ENCODE measurements at regions not wholly inside any gene's neighbourhood (a gene's known extent, or its start where the extent isn't known, plus 50 kb on each side); places are given as distances from the start of the nearest gene placed in this dataset.

- Histone ChIP-seq H3K4me1 (peaks cover 25% of the 10 kb centered on the region), H3K9me3 (no peaks in the 10 kb centered on the region), H3K36me3 (replicated peaks in 1 of 2; ENCODE audit: insufficient read depth in 1 of 2, low read depth in 2 of 2) (no peaks in the 10 kb centered on the region), H3K4me3 (no peak overlapping the region), H3K27me3 (no peaks in the 10 kb centered on the region), H3K27ac (no peak overlapping the region)
- DNase-seq (no peak), ATAC-seq (no peak)
- intact Hi-C loops (cut with DNase I), result loop anchor here (10.0 kb wide), 1 partner anchor 179 kb away; no protein-coding TSS in a partner anchor
- no peak for TF ChIP-seq POLR2A (IDR thresholded peaks at IDR 0.05)
- TF ChIP-seq, protein P1, sequence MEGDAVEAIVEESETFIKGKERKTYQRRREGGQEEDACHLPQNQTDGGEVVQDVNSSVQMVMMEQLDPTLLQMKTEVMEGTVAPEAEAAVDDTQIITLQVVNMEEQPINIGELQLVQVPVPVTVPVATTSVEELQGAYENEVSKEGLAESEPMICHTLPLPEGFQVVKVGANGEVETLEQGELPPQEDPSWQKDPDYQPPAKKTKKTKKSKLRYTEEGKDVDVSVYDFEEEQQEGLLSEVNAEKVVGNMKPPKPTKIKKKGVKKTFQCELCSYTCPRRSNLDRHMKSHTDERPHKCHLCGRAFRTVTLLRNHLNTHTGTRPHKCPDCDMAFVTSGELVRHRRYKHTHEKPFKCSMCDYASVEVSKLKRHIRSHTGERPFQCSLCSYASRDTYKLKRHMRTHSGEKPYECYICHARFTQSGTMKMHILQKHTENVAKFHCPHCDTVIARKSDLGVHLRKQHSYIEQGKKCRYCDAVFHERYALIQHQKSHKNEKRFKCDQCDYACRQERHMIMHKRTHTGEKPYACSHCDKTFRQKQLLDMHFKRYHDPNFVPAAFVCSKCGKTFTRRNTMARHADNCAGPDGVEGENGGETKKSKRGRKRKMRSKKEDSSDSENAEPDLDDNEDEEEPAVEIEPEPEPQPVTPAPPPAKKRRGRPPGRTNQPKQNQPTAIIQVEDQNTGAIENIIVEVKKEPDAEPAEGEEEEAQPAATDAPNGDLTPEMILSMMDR (IDR thresholded peaks at IDR 0.05), result peak in 1 of 7 experiments; percentile 7
- WGBS, 2 donors, result 90 to 95% methylated on average over 4 of the region's 4 CpGs
Measured at GRCh38 chr2:43035922-43036321, 190.5 kb downstream of the ZFP36L2 start.

- Histone ChIP-seq H3K27ac (no peak overlapping the region), H3K4me3 (no peak overlapping the region), H3K9me3 (no peaks in the 10 kb centered on the region), H3K27me3 (no peaks in the 10 kb centered on the region), H3K4me1 (peaks cover 25% of the 10 kb centered on the region), H3K36me3 (replicated peaks in 1 of 2; ENCODE audit: insufficient read depth in 1 of 2, low read depth in 2 of 2) (no peaks in the 10 kb centered on the region)
- intact Hi-C loops (cut with DNase I), result loop anchor here (10.0 kb wide), 1 partner anchor 180 kb away; no protein-coding TSS in a partner anchor
- no peak for TF ChIP-seq POLR2A (IDR thresholded peaks at IDR 0.05)
- TF ChIP-seq, protein P1 (IDR thresholded peaks at IDR 0.05), result no peak
- peak in 1 of 4 donors; percentile 0 for DNase-seq
- no peak for ATAC-seq
- WGBS, 2 donors, result 90 to 95% methylated on average over 7 of the region's 7 CpGs
Measured at GRCh38 chr2:43034921-43035320, 191.5 kb downstream of the ZFP36L2 start.

DNA sequence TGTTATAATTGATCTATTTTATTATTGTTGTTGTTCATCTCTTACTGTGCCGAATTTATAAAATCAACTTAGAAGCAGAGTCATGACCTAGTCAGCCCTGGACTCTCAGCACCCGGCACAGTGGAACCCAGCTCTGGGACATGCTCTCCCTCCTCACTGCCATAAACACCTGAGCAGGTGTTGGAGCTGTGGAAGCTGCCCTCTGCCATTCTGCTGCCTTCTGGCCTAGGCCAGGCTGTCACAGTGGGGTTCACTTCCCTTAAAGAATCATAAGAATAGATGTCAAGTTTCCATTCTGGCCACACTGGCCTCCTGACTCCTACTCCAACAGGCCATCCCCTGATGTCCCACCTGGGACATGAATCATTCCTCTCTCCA lies 192.2 kb downstream of the ZFP36L2 start:
- Histone ChIP-seq H3K27ac (peak overlapping the region in 1 of 4 donors; percentile 78), H3K9me3 (no peaks in the 10 kb centered on the region), H3K4me1 (peaks cover 25% of the 10 kb centered on the region), H3K36me3 (replicated peaks in 1 of 2; ENCODE audit: insufficient read depth in 1 of 2, low read depth in 2 of 2) (no peaks in the 10 kb centered on the region), H3K27me3 (no peaks in the 10 kb centered on the region), H3K4me3 (no peak overlapping the region)
- 92 to 93% methylated on average over 2 of the region's 2 CpGs for WGBS, 2 donors
- DNase-seq (peak in 1 of 4 donors; percentile 7), ATAC-seq (no peak)
- no peak for TF ChIP-seq POLR2A (IDR thresholded peaks at IDR 0.05)
- TF ChIP-seq, protein P1 (IDR thresholded peaks at IDR 0.05), result no peak
- intact Hi-C loops (cut with DNase I), result loop anchor here (10.0 kb wide), 1 partner anchor 181 kb away; no protein-coding TSS in a partner anchor

DNA sequence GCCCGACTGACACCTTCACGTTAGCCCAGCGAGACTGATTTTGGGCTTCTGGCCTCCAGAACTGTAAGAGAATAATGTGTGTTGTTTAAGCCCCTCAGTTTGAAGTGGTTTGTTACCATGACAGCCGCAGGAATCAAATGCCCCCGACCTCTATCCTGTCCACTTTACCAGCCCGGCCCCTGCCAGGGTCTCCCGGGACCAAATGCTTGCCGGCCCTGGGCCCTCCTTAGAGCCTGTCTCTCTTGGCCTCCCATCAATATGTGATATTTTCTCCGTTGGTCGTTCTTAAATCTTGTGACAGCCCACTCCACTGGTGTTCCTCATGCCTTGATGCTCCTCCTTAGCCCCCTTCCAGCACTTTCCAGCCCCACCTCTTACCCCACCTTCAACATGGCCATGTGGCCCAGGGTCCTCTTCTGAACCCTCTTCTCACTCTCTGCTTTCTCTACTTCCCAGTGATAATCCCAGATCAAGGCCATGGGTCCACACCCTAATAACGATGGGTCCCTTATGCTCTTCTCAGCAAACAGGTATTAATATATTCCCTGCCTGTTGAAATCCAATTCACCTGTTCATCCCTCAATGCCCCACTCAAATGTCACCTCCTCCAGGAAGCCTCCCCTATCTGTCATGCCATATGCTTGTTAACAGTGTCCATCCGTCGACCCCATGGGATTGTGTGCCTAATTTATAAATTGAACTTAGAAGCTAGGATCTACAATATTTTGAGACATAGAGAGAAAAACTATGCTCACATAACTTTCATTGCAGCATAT lies 192.8 kb downstream of the ZFP36L2 start:
- no peak overlapping the region for H3K4me3 ChIP-seq
- H3K4me1 ChIP-seq, result peaks cover 23% of the 10 kb centered on the region
- intact Hi-C loops (cut with DNase I), result loop anchor here (10.0 kb wide), 1 partner anchor 181 kb away; no protein-coding TSS in a partner anchor
- no peaks in the 10 kb centered on the region for H3K36me3 ChIP-seq (replicated peaks in 1 of 2; ENCODE audit: insufficient read depth in 1 of 2, low read depth in 2 of 2)
- WGBS, 2 donors, result 96 to 98% methylated on average over 13 of the region's 13 CpGs
- TF ChIP-seq, protein P1 (IDR thresholded peaks at IDR 0.05), result no peak
- TF ChIP-seq POLR2A (IDR thresholded peaks at IDR 0.05), result no peak
- DNase-seq (peak in 1 of 4 donors; percentile 8), ATAC-seq (no peak)
- H3K27ac ChIP-seq, result peak overlapping the region in 3 of 4 donors; percentile 70 to 80 (median 78)
- no peaks in the 10 kb centered on the region for H3K27me3 ChIP-seq
- H3K9me3 ChIP-seq, result no peaks in the 10 kb centered on the region

DNA sequence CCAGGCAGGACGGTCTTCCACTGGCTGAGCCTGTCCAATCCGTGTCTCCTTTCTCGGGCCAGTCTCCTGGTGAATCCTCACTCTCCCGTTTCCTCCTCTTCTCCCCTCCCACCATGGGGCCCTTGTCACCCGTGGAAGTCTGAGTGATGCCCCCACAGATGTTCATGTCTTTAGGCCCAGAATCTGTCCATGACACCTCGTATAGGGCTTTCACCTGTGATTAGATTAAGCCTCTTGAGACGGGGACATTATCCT lies 193.5 kb downstream of the ZFP36L2 start:
- Histone ChIP-seq H3K27ac (peak overlapping the region; percentile 36 to 80 (median 74)), H3K4me3 (no peak overlapping the region), H3K27me3 (no peaks in the 10 kb centered on the region), H3K36me3 (replicated peaks in 1 of 2; ENCODE audit: insufficient read depth in 1 of 2, low read depth in 2 of 2) (no peaks in the 10 kb centered on the region), H3K9me3 (no peaks in the 10 kb centered on the region), H3K4me1 (peaks cover 18% of the 10 kb centered on the region)
- no peak for DNase-seq
- 75 to 77% methylated on average over 6 to 7 of the region's 7 CpGs for WGBS, 2 donors
- ATAC-seq, result no peak
- TF ChIP-seq POLR2A (IDR thresholded peaks at IDR 0.05), result no peak
- TF ChIP-seq, protein P1 (IDR thresholded peaks at IDR 0.05), result no peak
- intact Hi-C loops (cut with DNase I), result loop anchor here (10.0 kb wide), 1 partner anchor 182 kb away; no protein-coding TSS in a partner anchor

Data from body of pancreas (tissue), 4 donors.